Endothelial cell (in vitro differentiated cells): ENCODE measurements at regions not wholly inside any gene's neighbourhood (a gene's known extent, or its start where the extent isn't known, plus 50 kb on each side); places are given as distances from the start of the nearest gene placed in this dataset.

ENCODE experiments used
- DNase-seq: peaks from one replicate; pipeline ENCODE4 v3.0.0; 2021; ENCODE audit warnings: low spot score
- H3K27ac Mint-ChIP-seq: one replicate; pipeline ENCODE4 v1.8.0; 2021; ENCODE audit warnings: mixed read lengths, inconsistent platforms; ENCODE audit not compliant: unreplicated experiment
- H3K27me3 Mint-ChIP-seq: one replicate; pipeline ENCODE4 v1.8.0; 2021; ENCODE audit warnings: mild to moderate bottlenecking, moderate library complexity, mixed read lengths, inconsistent platforms; ENCODE audit not compliant: unreplicated experiment
- H3K36me3 Mint-ChIP-seq: one replicate; pipeline ENCODE4 v1.8.0; 2021; ENCODE audit warnings: mild to moderate bottlenecking, low read depth, mixed read lengths, inconsistent platforms; ENCODE audit not compliant: unreplicated experiment
- H3K4me1 Mint-ChIP-seq: one replicate; pipeline ENCODE4 v1.8.0; 2021; ENCODE audit warnings: mild to moderate bottlenecking, mixed read lengths, inconsistent platforms; ENCODE audit not compliant: unreplicated experiment
- H3K4me3 Mint-ChIP-seq: one replicate; pipeline ENCODE4 v1.8.0; 2021; ENCODE audit warnings: mild to moderate bottlenecking, mixed read lengths, inconsistent platforms; ENCODE audit not compliant: unreplicated experiment
- H3K9me3 Mint-ChIP-seq: one replicate; pipeline ENCODE4 v1.8.0; 2021; ENCODE audit warnings: mixed read lengths, inconsistent platforms; ENCODE audit not compliant: unreplicated experiment
- CTCF ChIP-seq: fragments of 200-600 bp; sonication (generic); IDR thresholded peaks from one replicate; pipeline ENCODE4 v1.5.0; 2021; ENCODE audit warnings: antibody characterized with exemption; ENCODE audit not compliant: unreplicated experiment

- DNase-seq, result no peak
- no peaks in the 10 kb centered on the region for H3K9me3 Mint-ChIP-seq
- peaks cover 6% of the 10 kb centered on the region for H3K4me1 Mint-ChIP-seq
- no peaks in the 10 kb centered on the region for H3K27me3 Mint-ChIP-seq
- no peak overlapping the region for H3K4me3 Mint-ChIP-seq
- TF ChIP-seq CTCF, result no peak
- H3K27ac Mint-ChIP-seq, result no peak overlapping the region
- peaks cover 8% of the 10 kb centered on the region for H3K36me3 Mint-ChIP-seq
Observed at GRCh38 chr13:102517959-102518358, 78.8 kb upstream of the TPP2 start.

GRCh38 chr13:102510072-102510471 is 86.7 kb upstream of the TPP2 start:
- peaks cover 4% of the 10 kb centered on the region for H3K27me3 Mint-ChIP-seq
- peaks cover 18% of the 10 kb centered on the region for H3K4me1 Mint-ChIP-seq
- peaks cover 4% of the 10 kb centered on the region for H3K36me3 Mint-ChIP-seq
- no peaks in the 10 kb centered on the region for H3K9me3 Mint-ChIP-seq
- TF ChIP-seq CTCF, result no peak
- H3K27ac Mint-ChIP-seq, result no peak overlapping the region
- H3K4me3 Mint-ChIP-seq, result no peak overlapping the region
- no peak for DNase-seq

- TF ChIP-seq CTCF, result no peak
- H3K36me3 Mint-ChIP-seq, result no peaks in the 10 kb centered on the region
- H3K27ac Mint-ChIP-seq, result no peak overlapping the region
- no peaks in the 10 kb centered on the region for H3K9me3 Mint-ChIP-seq
- no peak for DNase-seq
- H3K4me1 Mint-ChIP-seq, result peaks cover 16% of the 10 kb centered on the region
- no peak overlapping the region for H3K4me3 Mint-ChIP-seq
- peaks cover 4% of the 10 kb centered on the region for H3K27me3 Mint-ChIP-seq
Observed at GRCh38 chr13:102508411-102508810, 88.4 kb upstream of the TPP2 start.

- no peak for DNase-seq
- H3K9me3 Mint-ChIP-seq, result no peaks in the 10 kb centered on the region
- H3K4me3 Mint-ChIP-seq, result no peak overlapping the region
- no peak overlapping the region for H3K27ac Mint-ChIP-seq
- H3K27me3 Mint-ChIP-seq, result no peaks in the 10 kb centered on the region
- no peaks in the 10 kb centered on the region for H3K36me3 Mint-ChIP-seq
- TF ChIP-seq CTCF, result no peak
- no peaks in the 10 kb centered on the region for H3K4me1 Mint-ChIP-seq
Observed at GRCh38 chr13:102504002-102504401, 92.8 kb upstream of the TPP2 start.

- Mint-ChIP-seq H3K4me3 (no peak overlapping the region), H3K4me1 (no peaks in the 10 kb centered on the region)
- TF ChIP-seq CTCF, result no peak
Observed at GRCh38 chr13:102495663-102496062, 93.8 kb upstream of the FGF14 start.

More at GRCh38 chr13:102495663-102496062, 93.8 kb upstream of the FGF14 start:
- H3K27me3 Mint-ChIP-seq, result peaks cover 2% of the 10 kb centered on the region
- no peak for DNase-seq
- H3K27ac Mint-ChIP-seq, result no peak overlapping the region
- H3K9me3 Mint-ChIP-seq, result no peaks in the 10 kb centered on the region
- H3K36me3 Mint-ChIP-seq, result no peaks in the 10 kb centered on the region
